ENCODE measurements at regions not wholly inside any gene's neighbourhood (a gene's known extent, or its start where the extent isn't known, plus 50 kb on each side); places are given as distances from the start of the nearest gene placed in this dataset.
"Not testable (repeated sequence)": the region's sequence is repeated elsewhere in the genome, so short reads cannot be mapped to it uniquely, and the experiment has no call there.

GRCh38 chr21:9997507-9997906 is 523.9 kb upstream of the TPTE start:
- not testable (repeated sequence) for TF ChIP-seq CTCF (IDR thresholded peaks at IDR 0.05; ENCODE audit: low read depth, low read length, poor library complexity, severe bottlenecking); EZH2phosphoT487 (IDR thresholded peaks at IDR 0.05; ENCODE audit: borderline replicate concordance, low read length)

Measured in DOHH2 (cell line).